ENCODE measurements at regions not wholly inside any gene's neighbourhood (a gene's known extent, or its start where the extent isn't known, plus 50 kb on each side); places are given as distances from the start of the nearest gene placed in this dataset.

DNA sequence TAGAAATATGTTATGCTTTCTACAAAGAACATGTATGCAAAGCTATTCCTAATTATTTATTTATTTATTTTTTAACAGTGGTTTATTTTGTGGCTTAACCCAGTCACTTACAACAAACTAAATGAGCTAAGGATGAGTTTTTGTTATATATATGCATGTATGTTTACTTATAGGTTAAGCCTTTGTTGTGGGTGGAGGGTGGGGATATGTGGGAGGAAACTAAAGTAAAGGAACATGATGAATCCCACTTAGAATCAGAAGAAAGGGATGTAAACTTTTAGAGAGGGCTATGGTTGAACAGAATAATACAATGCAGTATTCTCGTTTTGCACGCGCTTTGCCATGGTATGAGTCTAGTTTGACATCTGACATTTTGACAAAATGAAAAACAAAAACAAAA is 321.0 kb upstream of the RUNX1 start:
- TF ChIP-seq, protein P1, sequence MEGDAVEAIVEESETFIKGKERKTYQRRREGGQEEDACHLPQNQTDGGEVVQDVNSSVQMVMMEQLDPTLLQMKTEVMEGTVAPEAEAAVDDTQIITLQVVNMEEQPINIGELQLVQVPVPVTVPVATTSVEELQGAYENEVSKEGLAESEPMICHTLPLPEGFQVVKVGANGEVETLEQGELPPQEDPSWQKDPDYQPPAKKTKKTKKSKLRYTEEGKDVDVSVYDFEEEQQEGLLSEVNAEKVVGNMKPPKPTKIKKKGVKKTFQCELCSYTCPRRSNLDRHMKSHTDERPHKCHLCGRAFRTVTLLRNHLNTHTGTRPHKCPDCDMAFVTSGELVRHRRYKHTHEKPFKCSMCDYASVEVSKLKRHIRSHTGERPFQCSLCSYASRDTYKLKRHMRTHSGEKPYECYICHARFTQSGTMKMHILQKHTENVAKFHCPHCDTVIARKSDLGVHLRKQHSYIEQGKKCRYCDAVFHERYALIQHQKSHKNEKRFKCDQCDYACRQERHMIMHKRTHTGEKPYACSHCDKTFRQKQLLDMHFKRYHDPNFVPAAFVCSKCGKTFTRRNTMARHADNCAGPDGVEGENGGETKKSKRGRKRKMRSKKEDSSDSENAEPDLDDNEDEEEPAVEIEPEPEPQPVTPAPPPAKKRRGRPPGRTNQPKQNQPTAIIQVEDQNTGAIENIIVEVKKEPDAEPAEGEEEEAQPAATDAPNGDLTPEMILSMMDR (IDR thresholded peaks at IDR 0.05) = no peak
- no peak for TF ChIP-seq POLR2A (IDR thresholded peaks at IDR 0.05)

All from adrenal gland (tissue), 5 donors.